Endothelial cell of umbilical vein (primary cell): ENCODE measurements at regions not wholly inside any gene's neighbourhood (a gene's known extent, or its start where the extent isn't known, plus 50 kb on each side); places are given as distances from the start of the nearest gene placed in this dataset.

Source experiments
- BruUV-seq: library from RNA; stranded (reverse); fragments of 400-500 nt; replicated peaks from 2 replicates; lab custom pipeline; 2021; lab: Mats Ljungman, UMichigan
- CTCF ChIA-PET: fragments of 300-600, 350-600 bp; sonication (Branson Sonifier 250); formaldehyde crosslinking; loops from one replicate; lab custom pipeline; 2021; ENCODE audit warnings: antibody characterized with exemption, inconsistent platforms; lab: Charles Lee
- POLR2A ChIA-PET: fragments of 300-600, 350-600 bp; sonication (Branson Sonifier 250); formaldehyde crosslinking; loops from one replicate; lab custom pipeline; 2021; ENCODE audit warnings: antibody characterized with exemption, inconsistent platforms; lab: Charles Lee
- DNase-seq: peaks from one replicate; pipeline ENCODE4 v3.0.0-alpha.2; 2011; ENCODE audit warnings: low read depth, low spot score
- FAIRE-seq: peaks from 2 replicates; lab custom pipeline; 2011; peaks lifted over from hg19 to GRCh38; lab: Jason Lieb, UNC
- H2AFZ ChIP-seq: 2 replicates; pipeline ENCODE4 v1.6.0; 2012; ENCODE audit warnings: low read depth, low read length, control low read depth, inconsistent platforms
- H3K27ac ChIP-seq: 2 replicates; pipeline ENCODE4 v1.5.1; 2011; ENCODE audit warnings: low read depth, mild to moderate bottlenecking, control low read depth, low read length, moderate library complexity; ENCODE audit not compliant: insufficient read depth
- H3K27me3 ChIP-seq, 2 experiments: 2 replicates each; pipeline versions ENCODE4 v1.6.0 to v1.6.1; 2011; ENCODE audit warnings: low read length in 2 of 2, mixed read lengths in 1 of 2; ENCODE audit not compliant: control insufficient read depth in 2 of 2, insufficient read depth in 2 of 2
- H3K36me3 ChIP-seq, 2 experiments: 2 replicates in 1 of 2; 3 replicates in 1 of 2; pipeline ENCODE4 v1.5.1; 2011; ENCODE audit warnings: low read length in 2 of 2, mild to moderate bottlenecking in 1 of 2, moderate library complexity in 1 of 2; ENCODE audit not compliant: control insufficient read depth in 2 of 2, insufficient read depth in 2 of 2; ENCODE audit errors: extremely low read depth in 1 of 2
- H3K4me1 ChIP-seq: 3 replicates; pipeline ENCODE4 v1.5.1; 2011; ENCODE audit warnings: mild to moderate bottlenecking, low read length; ENCODE audit not compliant: control insufficient read depth, insufficient read depth; ENCODE audit errors: extremely low read depth
- H3K4me2 ChIP-seq: 2 replicates; pipeline ENCODE4 v1.6.1; 2011; ENCODE audit warnings: low read length, control low read depth, mixed read lengths; ENCODE audit not compliant: insufficient read depth
- H3K4me3 ChIP-seq, 3 experiments: fragments of 200-600 bp in 1 of 3; sonication (generic), shearing (Covaris generic) in 1 of 3; replicated peaks in 1 of 3; 2 replicates each; pipeline ENCODE4 v1.5.1; 2011 to 2016; ENCODE audit warnings: control low read depth in 3 of 3, low read length in 3 of 3, mild to moderate bottlenecking in 2 of 3, inconsistent platforms in 1 of 3, low read depth in 1 of 3, moderate library complexity in 1 of 3; ENCODE audit not compliant: insufficient read depth in 1 of 3
- H3K79me2 ChIP-seq: 2 replicates; pipeline ENCODE4 v1.6.0; 2012; ENCODE audit warnings: low read length, inconsistent platforms; ENCODE audit not compliant: control insufficient read depth, insufficient read depth
- H3K9ac ChIP-seq: replicated peaks from 2 replicates; pipeline ENCODE3; 2011; ENCODE audit warnings: low read length, control low read depth; ENCODE audit not compliant: insufficient read depth; ENCODE audit errors: extremely low read depth
- H3K9me1 ChIP-seq: replicated peaks from 3 replicates; pipeline ENCODE4 v1.6.0; 2011; ENCODE audit warnings: mild to moderate bottlenecking, low read length; ENCODE audit not compliant: control insufficient read depth, insufficient read depth; ENCODE audit errors: extremely low read depth
- H3K9me3 ChIP-seq: replicated peaks from 2 replicates; pipeline ENCODE4 v1.5.1; 2012; ENCODE audit warnings: low read length, inconsistent platforms; ENCODE audit not compliant: control insufficient read depth, insufficient read depth
- H4K20me1 ChIP-seq: replicated peaks from 2 replicates; pipeline ENCODE3; 2011; ENCODE audit warnings: mild to moderate bottlenecking, low read length; ENCODE audit not compliant: control insufficient read depth, insufficient read depth; ENCODE audit errors: extremely low read depth
- EZH2 ChIP-seq: IDR thresholded peaks from 2 replicates; pipeline ENCODE4 v1.6.1; 2012; ENCODE audit warnings: borderline replicate concordance, low read depth, mild to moderate bottlenecking, moderate library complexity, low read length, inconsistent platforms; ENCODE audit not compliant: severe bottlenecking
- FOS ChIP-seq: IDR thresholded peaks from 2 replicates; pipeline ENCODE4 v1.6.1; 2011; ENCODE audit warnings: mild to moderate bottlenecking, low read length, moderate library complexity, borderline replicate concordance; ENCODE audit not compliant: insufficient read depth
- GATA2 ChIP-seq: IDR thresholded peaks from 2 replicates; pipeline ENCODE4 v1.7.0; 2011; ENCODE audit warnings: low read depth, mild to moderate bottlenecking, moderate library complexity, mixed read lengths, low read length; ENCODE audit not compliant: insufficient read length, insufficient read depth
- JUN ChIP-seq: IDR thresholded peaks from 2 replicates; pipeline ENCODE4 v1.6.1; 2011; ENCODE audit warnings: borderline replicate concordance, low read depth; ENCODE audit not compliant: insufficient read length, insufficient read depth
- MYC ChIP-seq: IDR thresholded peaks from one replicate; pipeline ENCODE4 v1.6.1; 2011; ENCODE audit warnings: mild to moderate bottlenecking, low read depth, low read length
- POLR2A ChIP-seq: IDR thresholded peaks from 2 replicates; pipeline ENCODE4 v1.6.1; 2012; ENCODE audit warnings: low read depth, mild to moderate bottlenecking, control low read depth, low read length
- POLR2AphosphoS5 ChIP-seq: IDR thresholded peaks from 2 replicates; pipeline ENCODE4 v1.6.1; 2012; ENCODE audit warnings: low read depth, mild to moderate bottlenecking, control low read depth, low read length, moderate library complexity; ENCODE audit not compliant: insufficient read depth
- dilution Hi-C: fragments of 300-500 bp; cut with MboI; formaldehyde crosslinking; loops from one replicate; pipeline ENCODE4 v1.15.0; 2019; ENCODE audit warnings: low sequenced_read_pairs; ENCODE audit not compliant: extremely low pct_ligation_motif_present
- intact Hi-C: fragments of 100-400 bp; cut with micrococcal nuclease; formaldehyde crosslinking; loops from one replicate; pipeline ENCODE4 v1.10.0; 2022
- TF ChIP-seq, protein P1 (sequence below), 2 donors: IDR thresholded peaks; 1 replicate in 1 of 2; 2 replicates in 1 of 2; pipeline ENCODE4 v1.5.1; 2011; ENCODE audit warnings: low read length in 2 of 2, mild to moderate bottlenecking in 2 of 2, moderate library complexity in 2 of 2, control low read depth in 1 of 2, inconsistent platforms in 1 of 2, low read depth in 1 of 2; ENCODE audit not compliant: insufficient read depth in 1 of 2; ENCODE audit errors: extremely low read depth in 1 of 2
- TF ChIP-seq, protein P2 (sequence below): IDR thresholded peaks from 2 replicates; pipeline ENCODE4 v1.6.1; 2011; ENCODE audit not compliant: insufficient read depth, insufficient read length

DNA sequence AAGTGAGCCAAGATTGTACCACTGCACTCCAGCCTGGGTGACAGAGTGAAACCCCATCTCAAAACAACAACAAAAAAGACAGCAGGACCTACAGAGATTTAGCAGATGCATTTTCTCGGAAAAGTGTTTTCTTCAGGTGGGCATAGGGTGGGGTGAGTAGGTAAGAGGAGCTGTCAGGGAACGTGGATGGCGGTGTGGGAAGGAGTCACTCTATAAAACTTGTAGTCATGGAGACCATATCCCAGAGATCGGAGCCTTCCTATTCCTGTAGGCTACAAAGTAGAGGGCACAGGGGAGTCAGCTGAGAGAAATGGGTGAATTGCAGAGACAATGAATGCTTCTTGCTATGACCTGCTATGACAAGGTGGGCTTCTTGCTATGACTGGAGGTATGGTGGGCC is 283.0 kb upstream of the FOXK1 start:
- H3K9me3 ChIP-seq, result peaks cover 4% of the 10 kb centered on the region
- H3K36me3 ChIP-seq, result no peaks in the 10 kb centered on the region
- DNase-seq (no peak), FAIRE-seq (no peak)
- no peaks in the 10 kb centered on the region for H3K27me3 ChIP-seq
- no peaks in the 10 kb centered on the region for H3K79me2 ChIP-seq
- TF ChIP-seq EZH2 (no peak), POLR2A (no peak), JUN (no peak), MYC (no peak)
- TF ChIP-seq, protein P1, sequence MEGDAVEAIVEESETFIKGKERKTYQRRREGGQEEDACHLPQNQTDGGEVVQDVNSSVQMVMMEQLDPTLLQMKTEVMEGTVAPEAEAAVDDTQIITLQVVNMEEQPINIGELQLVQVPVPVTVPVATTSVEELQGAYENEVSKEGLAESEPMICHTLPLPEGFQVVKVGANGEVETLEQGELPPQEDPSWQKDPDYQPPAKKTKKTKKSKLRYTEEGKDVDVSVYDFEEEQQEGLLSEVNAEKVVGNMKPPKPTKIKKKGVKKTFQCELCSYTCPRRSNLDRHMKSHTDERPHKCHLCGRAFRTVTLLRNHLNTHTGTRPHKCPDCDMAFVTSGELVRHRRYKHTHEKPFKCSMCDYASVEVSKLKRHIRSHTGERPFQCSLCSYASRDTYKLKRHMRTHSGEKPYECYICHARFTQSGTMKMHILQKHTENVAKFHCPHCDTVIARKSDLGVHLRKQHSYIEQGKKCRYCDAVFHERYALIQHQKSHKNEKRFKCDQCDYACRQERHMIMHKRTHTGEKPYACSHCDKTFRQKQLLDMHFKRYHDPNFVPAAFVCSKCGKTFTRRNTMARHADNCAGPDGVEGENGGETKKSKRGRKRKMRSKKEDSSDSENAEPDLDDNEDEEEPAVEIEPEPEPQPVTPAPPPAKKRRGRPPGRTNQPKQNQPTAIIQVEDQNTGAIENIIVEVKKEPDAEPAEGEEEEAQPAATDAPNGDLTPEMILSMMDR (IDR thresholded peaks at IDR 0.05; ENCODE audit: extremely low read depth in 1 of 2, insufficient read depth in 1 of 2, low read depth in 1 of 2, low read length in 2 of 2), result no peak
- no peak overlapping the region for H3K4me2 ChIP-seq
- POLR2A ChIA-PET, result no interaction called here
- H2AFZ ChIP-seq, result no peak overlapping the region
- no peak overlapping the region for H3K9ac ChIP-seq
- H3K4me1 ChIP-seq, result no peaks in the 10 kb centered on the region
- dilution Hi-C loops, result no loop called here
- no peak overlapping the region for H3K27ac ChIP-seq
- H3K4me3 ChIP-seq, result no peak overlapping the region
- CTCF ChIA-PET, result no interaction called here
- H3K9me1 ChIP-seq, result no peaks in the 10 kb centered on the region
- no TSS peak for BruUV-seq
- no peaks in the 10 kb centered on the region for H4K20me1 ChIP-seq
- intact Hi-C loops, result no loop called here

DNA sequence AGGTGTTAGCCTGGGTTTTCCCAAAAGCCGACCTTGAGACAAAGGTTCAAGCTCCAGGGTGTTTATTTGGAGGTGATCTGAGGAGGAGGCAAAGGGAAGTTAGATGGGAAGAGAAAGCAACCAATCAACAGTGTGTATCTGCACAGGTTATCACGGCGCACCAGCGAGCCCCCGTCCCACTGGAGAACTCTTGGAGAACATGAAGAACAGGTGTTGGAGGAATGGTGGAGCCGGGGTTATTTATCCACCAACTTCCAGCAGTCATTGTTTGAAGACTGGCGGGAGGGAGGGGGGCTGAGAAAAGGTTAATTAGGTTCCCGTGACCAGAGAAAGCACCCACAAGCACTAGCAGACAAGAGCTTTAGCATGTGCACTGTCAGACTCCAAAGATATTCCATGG is 282.5 kb upstream of the FOXK1 start:
- CTCF ChIA-PET, result no interaction called here
- peaks cover 4% of the 10 kb centered on the region for H3K9me3 ChIP-seq
- no peaks in the 10 kb centered on the region for H3K9me1 ChIP-seq

More for the DNA sequence above, 282.5 kb upstream of the FOXK1 start:
- Histone ChIP-seq H3K79me2 (no peaks in the 10 kb centered on the region), H3K4me2 (no peak overlapping the region), H2AFZ (no peak overlapping the region), H3K27me3 (no peaks in the 10 kb centered on the region), H3K4me3 (no peak overlapping the region), H3K4me1 (no peaks in the 10 kb centered on the region), H3K9ac (no peak overlapping the region), H3K27ac (no peak overlapping the region), H4K20me1 (no peaks in the 10 kb centered on the region), H3K36me3 (no peaks in the 10 kb centered on the region)
- dilution Hi-C loops, result no loop called here
- no peak for DNase-seq
- POLR2A ChIA-PET, result no interaction called here
- no peak for FAIRE-seq
- BruUV-seq, result no TSS peak
- intact Hi-C loops, result no loop called here
- TF ChIP-seq EZH2, result no peak
- no peak for TF ChIP-seq GATA2
- TF ChIP-seq, protein P1 (IDR thresholded peaks at IDR 0.05; ENCODE audit: extremely low read depth in 1 of 2, insufficient read depth in 1 of 2, low read depth in 1 of 2, low read length in 2 of 2), result no peak
- no peak for TF ChIP-seq MYC
- no peak for TF ChIP-seq POLR2AphosphoS5
- no peak for TF ChIP-seq POLR2A
- no peak for TF ChIP-seq FOS
- TF ChIP-seq, protein P2, sequence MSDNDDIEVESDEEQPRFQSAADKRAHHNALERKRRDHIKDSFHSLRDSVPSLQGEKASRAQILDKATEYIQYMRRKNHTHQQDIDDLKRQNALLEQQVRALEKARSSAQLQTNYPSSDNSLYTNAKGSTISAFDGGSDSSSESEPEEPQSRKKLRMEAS, result no peak
- TF ChIP-seq JUN, result no peak
